ENCODE measurements at regions not wholly inside any gene's neighbourhood (a gene's known extent, or its start where the extent isn't known, plus 50 kb on each side); places are given as distances from the start of the nearest gene placed in this dataset.

GRCh38 chr5:165609871-165610270 is 2104.5 kb downstream of the MAT2B start:
- no peak for TF ChIP-seq EZH2 (IDR thresholded peaks at IDR 0.05)
- no peak for TF ChIP-seq POLR2AphosphoS5 (IDR thresholded peaks at IDR 0.05; ENCODE audit: borderline replicate concordance, low read depth, low read length)
